OCI-LY3 (cell line): ENCODE measurements at regions not wholly inside any gene's neighbourhood (a gene's known extent, or its start where the extent isn't known, plus 50 kb on each side); places are given as distances from the start of the nearest gene placed in this dataset.

Experiments
- H2AFZ ChIP-seq: fragments of 200-600, 300-600 bp; shearing (Covaris generic); 2 replicates; pipeline ENCODE4 v1.6.0; 2014; ENCODE audit warnings: antibody characterized with exemption, low read depth, low read length
- H3K27ac ChIP-seq: fragments of 200-600, 300-600 bp; sonication (generic); 2 replicates; pipeline ENCODE4 v1.5.1; 2014; ENCODE audit warnings: mild to moderate bottlenecking, low read length, moderate library complexity, mixed read lengths
- H3K27me3 ChIP-seq: fragments of 200-600, 300-600 bp; sonication (generic); 2 replicates; pipeline ENCODE4 v1.6.1; 2014; ENCODE audit warnings: low read depth, low read length, mixed read lengths
- H3K36me3 ChIP-seq: fragments of 200-600, 300-600 bp; sonication (generic); replicated peaks from 2 replicates; pipeline ENCODE3; 2014; ENCODE audit warnings: low read depth, low read length, mixed read lengths
- H3K4me1 ChIP-seq: fragments of 300-600, 200-600 bp; sonication (generic); 2 replicates; pipeline ENCODE4 v1.6.1; 2014; ENCODE audit warnings: low read length, mixed read lengths
- H3K4me2 ChIP-seq: fragments of 200-600, 300-600 bp; sonication (generic); 2 replicates; pipeline ENCODE4 v1.6.1; 2014; ENCODE audit warnings: low read length, mixed read lengths
- H3K4me3 ChIP-seq: fragments of 300-600, 200-600 bp; sonication (generic); 2 replicates; pipeline ENCODE4 v1.5.1; 2014; ENCODE audit warnings: antibody characterized with exemption, mild to moderate bottlenecking, low read length, moderate library complexity
- H3K79me2 ChIP-seq: fragments of 300-600, 200-600 bp; shearing (Covaris generic); 2 replicates; pipeline ENCODE4 v1.6.1; 2014; ENCODE audit warnings: mild to moderate bottlenecking, low read length, mixed read lengths
- H3K9ac ChIP-seq: fragments of 300-600, 200-600 bp; shearing (Covaris generic); 2 replicates; pipeline ENCODE4 v1.6.0; 2014; ENCODE audit warnings: mild to moderate bottlenecking, low read length, moderate library complexity
- H3K9me3 ChIP-seq: fragments of 200-600, 300-600 bp; shearing (Covaris generic); 2 replicates; pipeline ENCODE4 v1.6.1; 2014; ENCODE audit warnings: low read length, mixed read lengths; ENCODE audit not compliant: insufficient read depth
- H4K20me1 ChIP-seq: fragments of 200-600, 300-600 bp; sonication (generic); 2 replicates; pipeline ENCODE4 v1.6.1; 2016; ENCODE audit warnings: low read length, mixed read lengths; ENCODE audit not compliant: insufficient read depth
- CTCF ChIP-seq: fragments of 200-600, 300-600 bp; sonication (generic); IDR thresholded peaks from 2 replicates; pipeline ENCODE4 v1.5.1; 2014; ENCODE audit warnings: antibody characterized with exemption, low read length, low read depth
- EZH2phosphoT487 ChIP-seq: fragments of 200-600 bp; shearing (Covaris generic); IDR thresholded peaks from 2 replicates; pipeline ENCODE4 v1.6.1; 2018; ENCODE audit warnings: antibody characterized with exemption, mixed run types, low read depth

- H2AFZ ChIP-seq = no peak overlapping the region
- H3K4me1 ChIP-seq = no peaks in the 10 kb centered on the region
- no peaks in the 10 kb centered on the region for H3K36me3 ChIP-seq
- H3K9ac ChIP-seq = no peak overlapping the region
- no peak overlapping the region for H3K27ac ChIP-seq
- H3K9me3 ChIP-seq = no peaks in the 10 kb centered on the region
- H4K20me1 ChIP-seq = no peaks in the 10 kb centered on the region
- H3K79me2 ChIP-seq = no peaks in the 10 kb centered on the region
- H3K4me2 ChIP-seq = no peak overlapping the region
- H3K4me3 ChIP-seq = no peak overlapping the region
- H3K27me3 ChIP-seq = no peaks in the 10 kb centered on the region
- TF ChIP-seq CTCF = no peak
- no peak for TF ChIP-seq EZH2phosphoT487
Measured at GRCh38 chr14:83470959-83471695, 1937.5 kb upstream of the SEL1L start.

- Histone ChIP-seq H3K27ac (no peak overlapping the region), H4K20me1 (no peaks in the 10 kb centered on the region), H3K4me1 (no peaks in the 10 kb centered on the region), H3K9me3 (no peaks in the 10 kb centered on the region), H3K36me3 (no peaks in the 10 kb centered on the region), H3K4me2 (no peak overlapping the region), H3K4me3 (no peak overlapping the region), H3K79me2 (no peaks in the 10 kb centered on the region), H3K27me3 (no peaks in the 10 kb centered on the region), H2AFZ (no peak overlapping the region), H3K9ac (no peak overlapping the region)
- TF ChIP-seq EZH2phosphoT487 (no peak), CTCF (no peak)
Measured at GRCh38 chr14:83473416-83474235, 1940.0 kb upstream of the SEL1L start.

GRCh38 chr14:83478741-83479140 lies 1945.1 kb upstream of the SEL1L start:
- Histone ChIP-seq H3K4me2 (no peak overlapping the region), H3K4me1 (no peaks in the 10 kb centered on the region), H3K36me3 (no peaks in the 10 kb centered on the region), H3K9ac (no peak overlapping the region), H3K9me3 (no peaks in the 10 kb centered on the region), H3K27ac (no peak overlapping the region), H2AFZ (no peak overlapping the region), H3K4me3 (no peak overlapping the region), H3K27me3 (no peaks in the 10 kb centered on the region), H4K20me1 (no peaks in the 10 kb centered on the region), H3K79me2 (no peaks in the 10 kb centered on the region)
- TF ChIP-seq EZH2phosphoT487 (no peak), CTCF (no peak)

- H3K9me3 ChIP-seq = no peaks in the 10 kb centered on the region
- no peaks in the 10 kb centered on the region for H3K79me2 ChIP-seq
- no peaks in the 10 kb centered on the region for H3K27me3 ChIP-seq
- no peak overlapping the region for H3K27ac ChIP-seq
- H3K9ac ChIP-seq = no peak overlapping the region
- no peaks in the 10 kb centered on the region for H4K20me1 ChIP-seq
- TF ChIP-seq CTCF (no peak), EZH2phosphoT487 (no peak)
- no peak overlapping the region for H3K4me3 ChIP-seq
- H3K4me2 ChIP-seq = no peak overlapping the region
- H3K4me1 ChIP-seq = peaks cover 4% of the 10 kb centered on the region
- H2AFZ ChIP-seq = no peak overlapping the region
- no peaks in the 10 kb centered on the region for H3K36me3 ChIP-seq
Measured at GRCh38 chr14:83483063-83483462, 1949.4 kb upstream of the SEL1L start.
